GM21381 (cell line): ENCODE measurements at regions not wholly inside any gene's neighbourhood (a gene's known extent, or its start where the extent isn't known, plus 50 kb on each side); places are given as distances from the start of the nearest gene placed in this dataset.
"Not testable (repeated sequence)": the region's sequence is repeated elsewhere in the genome, so short reads cannot be mapped to it uniquely, and the experiment has no call there.

Experiments used
- ATAC-seq: cut with Tn5 transposase; IDR thresholded peaks from one replicate; pipeline ENCODE4 v1.9.1; 2021; ENCODE audit warnings: mild to moderate bottlenecking, moderate library complexity; ENCODE audit not compliant: unreplicated experiment

DNA sequence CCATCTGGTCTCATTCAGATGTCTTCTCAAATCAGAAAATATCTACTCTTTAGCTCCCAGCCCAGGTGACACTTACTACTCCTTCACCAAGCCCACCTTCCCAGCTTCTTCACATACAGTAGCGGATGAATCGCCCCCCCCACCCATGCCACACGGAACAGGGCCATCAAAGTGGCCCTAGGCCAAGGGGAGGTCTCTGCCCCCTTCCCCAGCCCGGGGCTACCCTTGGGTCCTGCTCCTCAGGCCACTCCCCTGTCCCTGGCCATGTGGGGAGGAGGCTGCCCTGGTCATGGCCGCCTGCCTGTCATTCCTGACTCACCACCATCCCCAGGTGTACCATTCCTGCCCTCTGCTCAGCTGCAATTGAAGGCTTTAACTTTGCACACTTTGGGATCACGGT is 142.8 kb downstream of the NECTIN1 start:
- no peak for ATAC-seq

DNA sequence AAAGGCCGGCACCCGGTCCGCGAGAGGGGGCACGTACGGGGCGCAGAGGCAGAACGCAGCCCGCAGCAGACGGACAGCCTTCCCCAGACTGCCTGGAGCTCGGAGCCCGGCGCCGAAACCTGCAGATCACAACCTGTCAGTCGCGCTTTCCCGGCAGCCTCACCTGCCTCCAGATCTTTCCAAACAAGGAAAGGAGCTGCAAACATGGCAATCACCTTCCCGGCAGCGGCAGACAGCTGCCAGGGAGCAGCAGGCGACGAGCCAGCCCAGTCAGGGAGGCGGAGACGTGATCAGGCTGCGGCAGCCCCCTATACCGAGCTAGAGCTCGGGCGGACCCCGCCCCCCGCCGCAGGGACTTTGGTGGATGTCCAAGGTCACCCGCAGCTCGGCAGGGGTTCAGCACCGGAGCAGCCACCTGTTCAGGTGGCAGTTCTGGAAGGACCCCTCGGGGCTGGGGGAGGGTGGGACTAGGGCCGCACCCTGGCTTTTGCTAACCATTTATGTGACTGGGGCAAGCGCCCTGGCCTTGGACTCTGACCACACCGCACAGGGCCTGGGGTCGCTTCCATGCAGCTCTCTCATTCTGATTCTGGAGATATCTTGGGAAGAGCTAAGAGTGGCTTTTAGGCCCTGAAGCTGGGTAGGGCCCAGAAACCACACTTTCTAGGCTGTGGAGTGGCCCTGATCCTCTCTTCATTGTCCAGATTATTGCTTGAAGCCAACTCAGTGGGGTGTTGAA is 143.8 kb downstream of the NECTIN1 start:
- ATAC-seq = no peak

DNA sequence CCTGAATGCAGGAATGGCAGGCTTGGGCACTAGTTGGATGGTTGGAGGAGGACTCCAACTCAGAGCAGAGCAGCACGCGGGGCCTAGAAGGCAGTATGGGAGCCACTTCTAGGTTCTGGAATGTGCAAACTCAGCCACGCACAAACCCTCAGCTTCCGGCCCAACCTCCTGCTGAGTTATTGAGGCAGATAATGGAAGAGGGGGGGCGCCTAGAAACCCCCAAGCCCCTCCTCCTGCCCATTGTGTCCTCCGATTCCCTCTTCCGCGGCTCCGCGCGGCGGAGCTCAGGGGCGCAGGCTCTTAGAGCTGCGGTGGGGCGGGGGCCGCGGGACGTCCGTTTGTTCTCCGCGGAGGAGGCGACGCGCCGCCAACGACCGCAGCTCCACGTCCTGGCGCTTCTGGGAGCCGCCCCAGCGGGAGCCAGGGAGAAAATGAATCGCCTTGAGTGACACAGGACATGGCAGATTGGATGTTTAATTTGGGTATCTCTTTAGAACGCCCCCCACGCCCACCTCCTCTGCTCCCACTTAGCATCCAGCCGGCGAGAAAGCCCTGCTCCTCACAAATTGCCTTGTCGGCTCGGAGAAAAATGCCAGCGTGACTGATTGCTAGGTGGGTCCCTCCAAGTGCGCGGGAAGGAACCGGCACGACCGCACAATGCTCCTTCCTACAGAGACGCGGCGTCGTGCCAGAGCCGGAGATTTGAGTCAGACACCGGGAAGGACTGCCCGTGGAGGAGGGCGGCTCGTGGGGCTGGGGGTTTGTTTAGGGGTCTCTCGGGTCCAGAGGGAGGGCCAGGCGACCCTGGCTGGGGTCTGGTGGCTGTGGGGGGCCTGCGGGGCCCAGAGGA is 144.6 kb downstream of the NECTIN1 start:
- ATAC-seq = no peak

DNA sequence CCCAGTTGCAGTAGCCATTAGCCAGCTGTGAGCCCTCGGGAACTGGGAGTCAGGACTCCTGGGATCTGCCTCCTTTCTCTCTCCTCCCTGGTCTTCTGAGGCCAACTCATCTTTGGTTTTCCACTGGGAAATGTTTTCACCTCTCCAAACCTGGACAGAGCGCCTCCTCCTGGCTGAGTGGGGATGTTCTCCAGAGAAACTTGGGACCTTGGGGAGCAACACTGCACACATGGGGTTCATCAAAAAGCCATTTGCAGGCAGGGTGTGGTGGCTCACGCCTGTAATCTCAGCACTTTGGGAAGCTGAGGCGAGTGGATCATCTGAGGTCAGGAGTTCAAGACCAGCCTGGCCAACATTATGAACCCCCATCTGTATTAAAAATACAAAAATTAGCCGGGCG is 145.4 kb downstream of the NECTIN1 start:
- ATAC-seq = no peak

DNA sequence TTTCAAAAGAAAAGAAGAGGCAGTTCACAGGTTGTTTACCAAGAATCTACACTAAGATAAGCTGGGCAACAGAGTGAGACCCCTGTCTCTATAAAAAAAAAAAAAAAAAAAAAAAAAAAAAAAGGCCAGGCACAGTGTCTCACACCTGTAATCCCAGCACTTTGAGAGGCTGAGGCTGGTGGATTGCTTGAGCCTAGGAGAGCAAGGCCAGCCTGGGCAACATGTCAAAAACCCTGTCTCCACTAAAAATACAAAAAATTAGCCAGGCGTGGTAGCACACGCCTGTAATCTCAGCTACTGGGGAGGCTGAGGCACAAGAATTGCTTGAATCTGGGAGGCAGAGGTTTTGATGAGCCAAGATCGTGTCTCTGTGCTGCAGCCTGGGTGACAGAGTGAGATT is 147.6 kb downstream of the NECTIN1 start:
- ATAC-seq = not testable (repeated sequence)

DNA sequence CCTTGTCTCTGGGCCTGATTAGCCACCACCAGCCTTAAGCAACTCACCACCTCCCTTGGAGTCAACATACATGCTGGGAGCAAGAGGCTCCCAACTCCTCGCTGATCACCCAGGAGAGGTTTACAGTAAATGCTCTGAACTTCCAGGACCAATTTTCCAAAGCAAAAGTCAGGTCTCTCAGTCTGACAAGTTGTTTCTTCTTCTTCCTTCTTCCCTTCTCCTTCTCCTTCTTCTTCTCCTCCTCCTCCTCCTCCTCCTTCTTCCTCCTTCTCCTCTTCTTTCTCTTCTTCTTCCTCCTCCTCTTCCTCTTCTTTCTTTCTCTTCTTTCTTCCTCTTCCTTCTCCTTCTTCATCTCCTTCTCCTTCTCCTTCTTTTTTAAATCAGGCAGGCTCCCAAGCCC is 148.2 kb downstream of the NECTIN1 start:
- no peak for ATAC-seq

DNA sequence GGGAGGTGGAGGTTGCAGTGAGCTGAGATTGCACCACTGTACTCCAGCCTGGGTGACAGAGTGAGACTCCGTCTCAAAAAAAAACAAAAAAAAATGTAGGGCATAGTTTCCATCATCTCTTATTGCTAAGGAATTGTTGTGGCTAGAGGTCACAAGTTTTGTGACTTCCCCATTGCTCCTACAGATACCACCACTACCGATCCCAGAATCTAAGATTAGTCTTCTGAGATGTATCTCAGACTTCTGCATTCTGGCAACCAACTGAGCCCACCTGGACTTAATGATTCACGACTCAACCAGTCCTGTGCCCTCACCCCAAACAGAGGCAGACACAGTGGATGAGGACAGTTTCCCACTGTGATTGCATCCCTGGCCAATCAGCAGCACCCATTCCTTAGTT is 148.9 kb downstream of the NECTIN1 start:
- ATAC-seq = no peak

DNA sequence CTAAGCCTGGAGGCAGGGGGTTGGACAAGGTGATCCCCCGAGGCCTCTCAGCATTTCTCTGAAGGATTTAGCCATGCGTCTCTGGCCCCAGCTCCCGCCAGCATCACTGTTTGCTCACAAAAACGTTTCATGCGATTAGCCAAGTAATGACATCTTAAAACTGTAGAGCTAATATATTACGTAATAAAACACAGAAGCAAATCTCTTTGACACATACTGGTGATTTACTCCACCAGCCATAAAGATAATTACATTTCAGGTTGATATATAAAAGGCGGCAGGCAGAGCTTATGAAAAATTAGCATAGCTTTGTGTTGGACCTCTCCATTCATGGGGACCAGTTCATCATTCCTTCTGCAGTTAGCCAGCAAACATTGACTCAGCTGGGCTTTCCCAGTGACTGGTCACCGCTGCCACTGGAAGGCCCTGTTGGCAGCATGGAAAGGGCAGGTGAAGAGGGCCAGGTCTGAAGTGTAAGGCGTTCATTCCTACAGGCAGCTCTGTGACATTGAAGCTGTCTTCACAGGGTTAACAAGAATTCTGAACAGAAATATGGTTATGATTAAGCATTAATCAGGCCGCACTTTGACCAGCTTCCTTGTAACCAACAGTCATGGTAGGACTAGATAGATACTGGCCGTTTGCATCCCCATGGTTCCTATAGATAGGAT is 150.3 kb downstream of the NECTIN1 start:
- ATAC-seq = no peak

DNA sequence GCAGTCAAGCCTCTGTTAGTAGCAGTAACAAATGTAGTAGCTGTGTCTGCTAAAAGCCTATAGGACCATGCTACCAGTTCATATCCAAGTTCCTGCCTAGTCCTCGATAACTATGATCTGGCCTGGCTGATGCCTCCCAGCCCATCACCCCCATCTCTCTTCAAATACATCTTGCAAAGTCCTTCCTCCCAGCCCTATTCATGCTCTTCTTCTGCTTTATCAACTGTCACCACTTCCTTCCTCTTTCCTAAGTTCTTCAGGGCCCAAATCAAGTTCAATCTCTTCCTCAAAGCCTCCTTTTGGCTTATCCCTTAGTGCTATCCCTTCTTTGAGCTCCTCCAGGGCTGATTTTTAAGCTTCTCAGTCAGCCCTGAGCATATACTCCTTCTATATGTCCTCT is 150.9 kb upstream of the THY1 start:
- ATAC-seq = no peak

DNA sequence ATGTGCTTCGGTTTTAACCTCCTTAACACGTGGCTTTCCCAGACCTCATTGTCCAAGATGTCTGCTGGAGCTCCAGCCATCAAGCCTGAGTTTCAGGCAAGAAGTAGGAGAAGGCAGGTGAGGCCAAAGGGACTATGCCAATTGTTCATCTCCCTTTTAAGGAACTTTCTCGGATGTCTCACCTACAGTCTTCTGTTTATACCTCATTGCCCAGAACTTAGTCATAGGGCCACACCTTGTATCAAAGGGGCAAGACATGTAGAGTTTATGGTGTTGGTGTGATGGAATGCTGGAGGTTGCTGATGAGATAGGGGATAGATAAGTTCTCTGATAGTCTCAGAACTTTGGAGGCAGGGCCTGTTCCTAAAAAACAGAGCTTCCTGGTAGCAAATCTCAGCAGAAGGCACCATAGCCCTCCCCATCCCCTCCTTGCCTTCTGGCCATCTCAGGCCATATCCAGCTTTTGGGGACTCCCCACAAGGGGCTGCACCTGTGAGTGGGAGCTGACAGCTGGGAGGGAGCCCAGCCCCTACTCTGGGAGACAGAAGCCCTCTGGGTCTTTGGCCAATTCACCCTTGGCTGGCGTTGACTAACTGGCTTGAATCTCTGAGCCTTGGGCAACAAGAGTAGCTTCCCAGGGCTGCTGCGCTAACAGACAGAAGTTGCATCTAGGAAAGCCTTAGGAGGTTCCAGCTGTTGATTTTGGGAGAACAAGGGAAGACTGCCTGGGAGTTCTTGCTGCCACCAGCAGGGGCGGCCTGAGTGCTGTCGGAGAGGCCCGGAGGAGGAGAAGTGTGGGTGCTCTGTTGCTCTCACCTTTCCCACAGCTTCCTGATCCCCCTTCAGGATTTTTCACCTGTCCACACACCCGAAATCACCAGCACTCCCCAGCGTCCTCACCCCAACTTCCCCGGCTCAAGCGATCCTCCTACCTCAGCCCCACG is 149.8 kb upstream of the THY1 start:
- ATAC-seq = no peak

DNA sequence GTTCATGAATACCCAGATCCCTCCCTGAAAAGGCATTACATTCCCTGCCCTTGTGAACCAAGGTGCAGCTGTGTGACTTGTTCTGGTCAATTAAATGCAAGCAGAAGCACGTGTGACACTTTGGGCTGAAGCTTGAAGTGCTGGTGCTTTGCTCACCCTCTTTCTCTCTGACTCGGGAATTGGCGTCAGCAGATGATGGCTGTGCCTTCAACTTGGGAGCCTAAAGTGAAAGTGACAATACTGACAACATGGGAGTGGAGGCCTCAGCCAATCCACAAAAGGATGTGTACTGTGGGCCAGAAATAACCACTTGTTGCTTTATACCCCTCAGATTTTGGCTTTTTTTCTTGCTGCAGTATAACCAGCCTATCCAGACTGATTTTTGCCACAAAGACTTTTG is 148.3 kb upstream of the THY1 start:
- no peak for ATAC-seq

DNA sequence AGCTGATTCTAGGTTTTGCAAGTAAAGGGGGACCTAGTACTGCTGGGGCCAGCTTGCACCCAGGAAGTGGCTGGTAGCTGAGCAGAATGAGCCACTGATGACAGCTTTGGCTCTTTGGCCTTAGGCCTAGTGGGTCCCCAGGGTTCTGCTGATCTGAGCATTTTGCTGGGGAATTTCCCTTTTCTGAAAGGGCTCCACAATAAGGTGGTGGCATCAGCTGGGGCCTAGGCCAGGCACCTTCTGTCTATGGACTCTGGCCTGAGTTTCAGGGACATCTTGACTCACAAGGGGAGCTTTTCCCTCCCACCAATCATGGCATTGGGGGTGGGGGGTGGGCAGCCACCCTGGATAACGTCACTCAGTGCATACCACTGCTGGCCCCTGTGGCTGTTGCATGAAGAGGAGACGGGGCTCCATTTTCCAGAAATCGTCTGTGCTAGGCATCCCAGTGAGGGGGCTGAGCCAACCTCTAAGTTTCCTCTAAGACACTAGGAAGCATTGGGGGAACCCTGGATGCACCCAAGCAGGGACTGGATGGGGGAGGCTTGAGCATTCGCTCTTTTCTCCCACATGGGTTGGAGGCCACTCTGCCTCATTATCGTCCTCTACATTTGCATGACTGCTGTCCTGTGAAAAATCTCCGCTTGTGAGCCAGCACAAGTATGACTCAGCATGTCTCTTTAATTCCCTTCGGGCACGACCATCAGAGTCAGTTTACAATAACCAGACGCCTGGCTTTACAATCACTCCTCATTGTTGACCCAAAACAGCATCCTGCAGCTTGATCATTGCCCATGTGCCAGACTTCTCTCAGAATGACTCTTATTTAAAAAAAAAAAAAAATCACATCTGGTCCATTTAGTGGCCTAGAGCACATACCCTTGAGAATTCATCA is 145.0 kb upstream of the THY1 start:
- ATAC-seq = no peak

DNA sequence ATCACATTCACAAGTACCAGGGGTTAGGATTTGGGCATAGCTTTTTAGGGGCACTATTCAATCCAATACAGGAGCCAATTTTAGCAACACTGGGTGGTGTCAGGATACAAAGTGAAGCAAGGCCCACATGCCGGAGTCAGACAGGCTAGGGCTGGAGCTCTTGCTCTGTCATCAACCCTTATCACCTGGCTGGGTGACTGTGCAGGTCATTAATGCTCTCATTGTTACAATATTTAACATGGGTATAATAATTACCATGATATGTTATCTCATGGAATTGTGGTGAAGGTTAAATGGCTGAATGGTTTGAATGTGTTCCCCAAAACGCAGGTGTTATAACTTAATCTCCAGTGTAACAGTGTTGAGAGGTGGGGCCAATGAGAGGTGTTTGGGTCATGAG is 143.3 kb upstream of the THY1 start:
- ATAC-seq = no peak

DNA sequence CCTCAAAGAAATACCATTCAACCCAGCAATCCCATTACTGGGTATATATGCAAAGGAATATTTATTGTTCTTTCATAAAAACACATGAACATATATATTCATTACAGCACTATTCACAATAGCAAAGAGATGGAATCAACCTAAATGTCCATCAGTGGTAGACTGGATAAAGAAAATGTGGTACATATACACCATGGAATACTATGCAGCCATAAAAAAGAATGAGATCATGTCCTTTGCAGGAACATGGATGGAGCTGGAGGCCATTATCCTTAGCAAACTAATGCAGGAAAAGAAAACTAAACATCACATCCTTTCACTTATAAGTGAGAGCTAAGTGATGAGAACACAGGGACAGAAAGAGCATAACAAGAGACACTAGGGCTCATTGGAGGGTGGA is 142.7 kb upstream of the THY1 start:
- not testable (repeated sequence) for ATAC-seq

DNA sequence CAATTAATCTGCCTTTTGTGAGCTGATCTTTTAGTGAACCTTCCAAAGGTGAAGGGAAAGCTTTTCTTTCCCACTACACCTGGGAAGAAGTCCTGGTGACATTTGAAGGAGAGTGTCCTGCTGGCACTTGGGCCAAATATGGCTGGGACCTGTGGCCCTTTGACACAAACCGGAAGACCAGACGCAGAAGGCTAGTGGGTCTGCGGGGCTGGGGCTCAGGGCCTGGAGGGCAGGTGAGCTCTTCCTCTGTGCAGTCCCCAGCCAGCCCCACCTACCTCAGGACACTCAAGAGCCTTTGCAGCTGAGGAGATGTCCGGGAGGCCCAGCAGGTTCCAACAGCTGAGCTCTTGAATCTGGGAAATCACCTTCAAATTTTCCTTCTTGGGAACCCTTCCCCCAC is 138.0 kb upstream of the THY1 start:
- ATAC-seq = no peak

DNA sequence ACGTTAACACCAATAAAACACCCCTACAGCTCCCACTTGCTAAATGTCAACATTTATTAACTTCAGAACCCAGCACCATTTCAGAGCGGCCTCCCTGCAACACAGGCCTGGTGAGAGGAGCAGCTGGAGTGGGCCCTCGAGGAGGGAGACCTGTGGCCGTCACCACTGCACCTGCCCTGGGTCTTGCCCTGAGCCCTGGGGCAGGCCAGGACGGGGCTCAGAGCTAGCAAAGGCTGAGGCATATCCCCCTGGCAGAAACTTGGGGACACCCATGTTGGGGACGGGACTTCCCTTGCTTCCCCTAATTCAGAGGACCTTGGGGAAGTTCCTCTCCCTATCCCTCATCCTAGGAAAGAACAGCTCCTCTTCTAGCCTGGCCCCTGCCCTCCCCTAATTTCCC is 137.3 kb upstream of the THY1 start:
- no peak for ATAC-seq

DNA sequence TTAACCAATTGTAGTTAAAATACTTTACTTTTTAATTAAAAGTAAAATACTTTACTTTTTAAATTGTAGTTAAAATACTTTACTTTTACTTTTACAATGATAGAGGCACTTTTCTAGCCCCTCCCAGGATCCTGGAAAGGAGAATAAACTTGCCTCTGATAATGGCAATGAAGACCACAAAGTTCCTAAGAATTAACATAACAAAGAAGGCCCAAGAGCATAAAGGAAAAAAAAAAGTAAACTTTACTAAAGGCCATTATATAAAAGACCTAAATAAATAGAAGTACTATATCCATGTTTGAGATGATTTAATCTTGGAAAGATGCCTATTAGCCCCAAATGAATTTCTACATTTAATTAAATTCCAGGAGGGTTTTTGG is 129.1 kb upstream of the THY1 start:
- ATAC-seq = no peak

DNA sequence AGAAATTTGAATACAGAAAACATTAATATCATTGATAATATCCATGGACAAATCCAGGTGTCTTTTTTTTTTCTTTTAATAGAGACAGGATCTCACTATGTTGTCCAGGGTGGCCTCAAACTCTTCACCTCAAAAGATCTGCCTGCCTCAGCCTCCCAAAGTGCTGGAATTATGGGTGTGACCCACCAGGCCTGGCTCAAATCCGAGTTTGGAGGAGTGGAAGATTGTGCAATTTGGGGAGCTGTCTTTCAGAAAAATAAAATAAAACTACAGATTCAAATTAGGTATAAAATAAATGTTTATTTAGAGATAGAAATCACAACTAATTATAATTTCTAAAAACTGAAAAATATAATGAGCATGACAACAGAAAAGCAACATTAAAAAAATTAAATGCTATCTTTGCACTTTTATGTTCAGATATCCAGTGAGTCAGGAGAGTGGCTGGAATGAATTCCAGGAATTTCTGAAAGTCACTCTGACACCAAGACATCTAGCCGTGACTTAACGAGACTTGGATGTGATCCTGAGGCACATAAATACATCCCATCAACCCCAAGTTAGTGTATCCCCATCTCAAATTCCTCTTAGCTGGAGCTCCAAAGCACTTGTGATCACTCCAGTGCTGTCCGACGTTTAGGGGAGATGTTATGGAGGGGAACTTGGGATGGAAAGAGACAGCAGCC is 128.6 kb upstream of the THY1 start:
- no peak for ATAC-seq

DNA sequence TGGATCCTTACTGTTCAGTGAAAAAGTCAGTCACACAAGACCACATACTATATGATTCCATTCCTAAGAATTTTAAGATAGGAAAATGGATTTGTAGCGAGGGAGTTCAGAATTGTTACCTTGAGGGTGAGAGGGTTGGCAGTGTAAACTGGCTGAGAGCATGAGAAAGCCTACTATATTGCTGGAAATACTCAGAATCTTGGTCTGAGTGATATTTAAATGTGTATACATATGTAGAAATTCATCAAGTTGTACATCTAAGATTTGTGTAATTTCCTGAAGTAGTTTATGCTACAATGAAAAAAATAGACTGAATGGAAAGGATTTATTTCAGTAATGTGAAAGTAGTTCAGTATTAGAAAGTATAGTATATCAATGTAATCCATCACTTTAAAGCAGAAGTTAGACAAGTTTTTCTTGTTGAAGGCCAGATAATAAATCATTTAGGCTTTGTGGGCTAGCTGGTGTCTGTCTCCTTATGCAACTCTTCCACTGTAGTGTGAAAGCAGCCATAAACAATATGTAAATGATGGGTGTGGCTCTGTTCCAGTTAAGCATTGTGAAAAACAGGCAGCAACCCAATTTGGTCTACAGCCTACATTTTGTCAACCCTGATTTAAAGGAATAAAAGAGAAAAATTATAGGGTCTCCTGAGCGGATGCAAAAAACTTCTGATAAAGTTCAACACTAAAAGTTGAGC is 127.2 kb upstream of the THY1 start:
- no peak for ATAC-seq
